ENCODE measurements at regions not wholly inside any gene's neighbourhood (a gene's known extent, or its start where the extent isn't known, plus 50 kb on each side); places are given as distances from the start of the nearest gene placed in this dataset.
A peak's percentile ranks its signal among the peaks of the same experiment; 100 is the strongest.

GRCh38 chr1:224504297-224505041, 69.9 kb upstream of the WDR26 start:
- peak overlapping the region; percentile 62 for H3K4me2 ChIP-seq
- H3K4me1 ChIP-seq (ENCODE audit: insufficient read depth), result peaks cover 44% of the 10 kb centered on the region
- H4K20me1 ChIP-seq (replicated peaks; ENCODE audit: insufficient read depth), result no peaks in the 10 kb centered on the region
- H3K4me3 ChIP-seq, result no peak overlapping the region
- Mint-ChIP-seq H3K27ac (no peak overlapping the region), H3K9me3 (0 out of 3 replicates have a peak, but pooled peaks cover under 1% of the 10 kb centered on the region), H3K27me3 (ENCODE audit: insufficient read depth, low read depth, poor library complexity) (peaks cover 16% of the 10 kb centered on the region), H3K4me3 (no peak overlapping the region), H3K4me1 (peaks cover 59% of the 10 kb centered on the region), H3K36me3 (ENCODE audit: low read depth) (no peaks in the 10 kb centered on the region)
- H3K27me3 ChIP-seq (ENCODE audit: insufficient read depth), result no peaks in the 10 kb centered on the region
- no peaks in the 10 kb centered on the region for H3K79me2 ChIP-seq (replicated peaks; ENCODE audit: insufficient read depth)
- DNase-seq (ENCODE audit: low spot score), result peak; percentile 41
- H3K27ac ChIP-seq (ENCODE audit: low read depth), result peak overlapping the region; percentile 99
- no peak overlapping the region for H2AFZ ChIP-seq
- TF ChIP-seq POLR2AphosphoS5 (IDR thresholded peaks at IDR 0.05; ENCODE audit: low read depth) (no peak), REST (IDR thresholded peaks at IDR 0.05; ENCODE audit: unreplicated experiment) (no peak), EZH2phosphoT487 (IDR thresholded peaks at IDR 0.05; ENCODE audit: unreplicated experiment) (no peak), EZH2 (IDR thresholded peaks at IDR 0.05; ENCODE audit: low read depth, unreplicated experiment) (no peak)
- H3F3A ChIP-seq (replicated peaks; ENCODE audit: low read depth), result peaks cover 28% of the 10 kb centered on the region
- no peaks in the 10 kb centered on the region for H3K36me3 ChIP-seq (ENCODE audit: insufficient read depth)
- no peaks in the 10 kb centered on the region for H3K9me2 ChIP-seq (ENCODE audit: insufficient read depth)
- ATAC-seq, result no peak

- H3K27me3 Mint-ChIP-seq (ENCODE audit: insufficient read depth, low read depth, poor library complexity), result peaks cover 16% of the 10 kb centered on the region
- H3K9me2 ChIP-seq (ENCODE audit: insufficient read depth), result no peaks in the 10 kb centered on the region
- peak overlapping the region; percentile 52 for H3K27ac Mint-ChIP-seq
- no peaks in the 10 kb centered on the region for H3K36me3 ChIP-seq (ENCODE audit: insufficient read depth)
- H3K9me3 Mint-ChIP-seq, result no peaks in the 10 kb centered on the region
- H3K4me3 ChIP-seq, result no peak overlapping the region
- H3K4me3 Mint-ChIP-seq, result no peak overlapping the region
- DNase-seq (ENCODE audit: low spot score) (no peak), ATAC-seq (no peak)
- no peak overlapping the region for H3K27ac ChIP-seq (ENCODE audit: low read depth)
- no peaks in the 10 kb centered on the region for H3K36me3 Mint-ChIP-seq (ENCODE audit: low read depth)
- peaks cover 59% of the 10 kb centered on the region for H3K4me1 Mint-ChIP-seq
- H3K79me2 ChIP-seq (replicated peaks; ENCODE audit: insufficient read depth), result no peaks in the 10 kb centered on the region
- H2AFZ ChIP-seq, result 0 out of 2 replicates have a peak overlapping the region, but pooled peaks have one; percentile 70
- peaks cover 25% of the 10 kb centered on the region; the same call in 1 of the 2 replicates for H3F3A ChIP-seq (replicated peaks; ENCODE audit: low read depth)
- peaks cover 41% of the 10 kb centered on the region for H3K4me1 ChIP-seq (ENCODE audit: insufficient read depth)
- no peak overlapping the region for H3K4me2 ChIP-seq
- no peaks in the 10 kb centered on the region for H4K20me1 ChIP-seq (replicated peaks; ENCODE audit: insufficient read depth)
- no peaks in the 10 kb centered on the region for H3K27me3 ChIP-seq (ENCODE audit: insufficient read depth)
- TF ChIP-seq POLR2AphosphoS5 (IDR thresholded peaks at IDR 0.05; ENCODE audit: low read depth), result no peak
- TF ChIP-seq STAT1 (IDR thresholded peaks at IDR 0.05; ENCODE audit: unreplicated experiment), result no peak
- no peak for TF ChIP-seq JUNB (IDR thresholded peaks at IDR 0.05; ENCODE audit: unreplicated experiment)
- TF ChIP-seq CTCF (conservative IDR thresholded peaks at IDR 0.05; ENCODE audit: low read depth in 2 of 2), result no peak
- no peak for TF ChIP-seq NANOG (IDR thresholded peaks at IDR 0.05; ENCODE audit: borderline replicate concordance)
- no peak for TF ChIP-seq ZNF331 (CRISPR knock-in tag; IDR thresholded peaks at IDR 0.05; ENCODE audit: low read depth)
- no peak for TF ChIP-seq EZH2phosphoT487 (IDR thresholded peaks at IDR 0.05; ENCODE audit: unreplicated experiment)
- no peak for TF ChIP-seq EZH2 (IDR thresholded peaks at IDR 0.05; ENCODE audit: low read depth, unreplicated experiment)
- TF ChIP-seq ZNF114 (CRISPR knock-in tag; IDR thresholded peaks at IDR 0.05), result no peak
- TF ChIP-seq CREB1 (CRISPR knock-in tag; IDR thresholded peaks at IDR 0.05; ENCODE audit: low read depth), result no peak
- no peak for TF ChIP-seq ETS1 (IDR thresholded peaks at IDR 0.05)
Measured at GRCh38 chr1:224505454-224506093, 71.0 kb upstream of the WDR26 start.
